ENCODE measurements at regions not wholly inside any gene's neighbourhood (a gene's known extent, or its start where the extent isn't known, plus 50 kb on each side); places are given as distances from the start of the nearest gene placed in this dataset.

GRCh38 chr9:81480828-81481604 is 208.3 kb downstream of the TLE1 start:
- TF ChIP-seq, protein P1, sequence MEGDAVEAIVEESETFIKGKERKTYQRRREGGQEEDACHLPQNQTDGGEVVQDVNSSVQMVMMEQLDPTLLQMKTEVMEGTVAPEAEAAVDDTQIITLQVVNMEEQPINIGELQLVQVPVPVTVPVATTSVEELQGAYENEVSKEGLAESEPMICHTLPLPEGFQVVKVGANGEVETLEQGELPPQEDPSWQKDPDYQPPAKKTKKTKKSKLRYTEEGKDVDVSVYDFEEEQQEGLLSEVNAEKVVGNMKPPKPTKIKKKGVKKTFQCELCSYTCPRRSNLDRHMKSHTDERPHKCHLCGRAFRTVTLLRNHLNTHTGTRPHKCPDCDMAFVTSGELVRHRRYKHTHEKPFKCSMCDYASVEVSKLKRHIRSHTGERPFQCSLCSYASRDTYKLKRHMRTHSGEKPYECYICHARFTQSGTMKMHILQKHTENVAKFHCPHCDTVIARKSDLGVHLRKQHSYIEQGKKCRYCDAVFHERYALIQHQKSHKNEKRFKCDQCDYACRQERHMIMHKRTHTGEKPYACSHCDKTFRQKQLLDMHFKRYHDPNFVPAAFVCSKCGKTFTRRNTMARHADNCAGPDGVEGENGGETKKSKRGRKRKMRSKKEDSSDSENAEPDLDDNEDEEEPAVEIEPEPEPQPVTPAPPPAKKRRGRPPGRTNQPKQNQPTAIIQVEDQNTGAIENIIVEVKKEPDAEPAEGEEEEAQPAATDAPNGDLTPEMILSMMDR (conservative IDR thresholded peaks at IDR 0.05 in 1 of 2, IDR thresholded peaks at IDR 0.05 in 1 of 2; ENCODE audit: extremely low read depth in 1 of 2, insufficient read depth in 1 of 2, low read depth in 1 of 2, low read length in 2 of 2): no peak
- no peak for TF ChIP-seq EZH2 (IDR thresholded peaks at IDR 0.05; ENCODE audit: borderline replicate concordance, low read length)

All from mammary epithelial cell (primary cell).